Urinary bladder (tissue), 3 donors: ENCODE measurements at regions not wholly inside any gene's neighbourhood (a gene's known extent, or its start where the extent isn't known, plus 50 kb on each side); places are given as distances from the start of the nearest gene placed in this dataset.
A peak's percentile ranks its signal among the peaks of the same experiment; 100 is the strongest.

ENCODE experiments used
- DNase-seq: peaks from one replicate; pipeline ENCODE4 v3.0.0-alpha.2; 2015; ENCODE audit errors: extremely low spot score
- H3K27ac ChIP-seq: one replicate; pipeline ENCODE4 v1.5.1; 2013; ENCODE audit warnings: low read depth, mild to moderate bottlenecking, moderate library complexity
- H3K36me3 ChIP-seq: one replicate; pipeline ENCODE4 v1.6.1; 2013; ENCODE audit warnings: mild to moderate bottlenecking, moderate library complexity; ENCODE audit not compliant: insufficient read depth
- H3K4me1 ChIP-seq: one replicate; pipeline ENCODE4 v1.6.1; 2013; ENCODE audit warnings: mild to moderate bottlenecking, moderate library complexity; ENCODE audit not compliant: insufficient read depth
- H3K4me3 ChIP-seq: one replicate; pipeline ENCODE4 v1.5.1; 2013; ENCODE audit warnings: low read depth, low read length
- WGBS: extraction: QIAGEN DNeasy Blood & Tissue Kit; methylation state at CpG from one replicate; pipeline ENCODE4 v1.1.7; 2013; 5-methylcytosine and 5-hydroxymethylcytosine counted together
- donor health status: healthy with polysubstance abuse.
- donor health status: healthy.

DNA sequence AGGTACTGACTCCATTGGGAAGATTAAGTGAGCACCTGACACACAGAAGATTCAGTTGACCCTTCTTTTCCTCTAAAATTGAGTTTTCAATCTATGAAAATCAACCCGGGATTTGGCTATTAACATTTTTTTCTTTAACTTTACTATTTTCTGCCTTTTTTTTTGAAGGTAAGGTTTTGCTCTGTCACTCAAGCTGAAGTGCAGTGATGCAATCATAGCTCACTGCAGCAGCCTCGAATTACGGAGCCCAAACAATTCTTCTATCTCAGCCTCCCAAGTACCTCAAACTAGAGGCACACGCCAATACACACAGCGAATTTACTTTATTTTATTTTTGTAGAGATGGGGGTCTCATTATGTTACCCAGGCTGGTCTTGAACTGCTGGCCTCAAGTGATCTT lies 1029.5 kb downstream of the MCTP2 start:
- Histone ChIP-seq H3K27ac (no peak overlapping the region), H3K36me3 (no peaks in the 10 kb centered on the region), H3K4me3 (no peak overlapping the region), H3K4me1 (peaks cover 2% of the 10 kb centered on the region)
- DNase-seq, result no peak
- 97% methylated on average over 5 of the region's 5 CpGs for WGBS

DNA sequence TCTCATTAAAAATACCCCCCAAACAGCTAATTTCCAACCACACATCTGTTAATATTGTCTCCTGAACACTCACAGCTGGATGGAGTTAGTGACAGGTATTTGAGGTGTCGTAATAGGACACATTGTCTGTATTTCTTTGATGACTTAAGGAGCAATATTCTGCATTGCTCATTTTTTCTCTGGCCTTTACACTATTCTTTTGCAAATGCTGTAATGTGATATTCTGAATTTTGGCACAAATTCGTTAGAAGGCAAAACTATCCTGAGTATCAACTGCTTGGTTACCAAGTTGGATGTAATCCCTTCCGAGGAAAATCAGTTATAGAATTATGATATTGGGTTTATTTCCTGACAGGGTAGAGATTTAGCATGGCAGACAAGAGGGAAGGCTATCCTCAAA lies 1030.2 kb downstream of the MCTP2 start:
- Histone ChIP-seq H3K27ac (no peak overlapping the region), H3K4me3 (no peak overlapping the region), H3K4me1 (peaks cover 2% of the 10 kb centered on the region), H3K36me3 (no peaks in the 10 kb centered on the region)
- no peak for DNase-seq
- WGBS, result 82% methylated on average over 3 of the region's 3 CpGs

DNA sequence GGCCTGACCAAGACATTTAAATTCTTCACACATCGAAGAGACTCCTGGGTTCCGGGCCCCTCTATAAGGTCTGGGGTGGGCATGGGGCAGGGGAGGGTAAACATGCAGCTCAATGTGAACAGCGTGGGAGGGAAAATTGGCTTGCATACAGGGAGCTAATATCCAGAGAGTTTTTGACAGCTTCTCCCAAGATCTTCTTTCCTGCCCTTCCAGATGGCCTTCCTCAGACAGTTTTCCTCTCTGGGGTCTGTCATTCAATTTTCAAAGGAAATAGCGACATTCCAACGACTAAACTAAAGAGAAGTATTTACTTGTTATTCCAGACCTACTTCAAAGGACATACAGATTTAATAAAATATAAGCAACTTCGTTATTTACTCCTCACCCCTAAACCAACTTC lies 1030.6 kb downstream of the MCTP2 start:
- 78% methylated on average over 6 of the region's 6 CpGs for WGBS
- no peak for DNase-seq
- Histone ChIP-seq H3K4me3 (no peak overlapping the region), H3K36me3 (no peaks in the 10 kb centered on the region), H3K4me1 (peaks cover 2% of the 10 kb centered on the region), H3K27ac (peak overlapping the region; percentile 34)

DNA sequence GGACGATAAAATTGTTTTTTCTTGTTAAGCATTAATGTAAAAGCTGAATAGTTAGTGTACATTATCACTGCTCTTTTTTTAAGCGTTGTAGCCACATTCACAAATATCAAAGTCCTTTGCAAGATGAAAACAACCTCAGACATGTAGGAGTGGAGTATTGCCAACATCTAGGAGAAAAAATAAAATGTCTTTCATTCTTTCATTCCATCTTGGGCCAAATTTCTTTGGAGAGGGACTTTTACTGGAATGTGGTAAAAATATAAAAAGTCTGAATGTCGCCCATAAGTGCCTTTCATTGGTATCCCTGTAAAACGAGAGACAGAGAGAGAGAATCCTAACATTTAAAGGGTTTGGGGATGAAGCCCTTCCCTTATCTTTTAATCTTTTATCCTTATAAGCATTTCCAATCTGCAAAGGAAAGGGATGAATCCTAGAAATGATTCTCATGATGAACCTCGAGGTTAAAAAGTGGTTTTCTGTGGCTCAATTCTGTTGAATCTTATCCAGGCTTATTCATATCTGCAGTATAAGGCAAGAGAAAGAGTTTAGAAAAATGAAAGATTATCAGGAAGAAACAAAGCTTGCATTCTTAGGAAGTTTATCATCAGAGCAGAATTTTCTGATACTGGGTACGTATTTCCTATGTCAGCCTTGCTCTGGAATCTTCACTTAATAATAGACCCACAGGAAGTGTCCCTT lies 1031.7 kb downstream of the MCTP2 start:
- 47% methylated on average over 6 of the region's 6 CpGs for WGBS
- Histone ChIP-seq H3K4me3 (no peak overlapping the region), H3K4me1 (peaks cover 2% of the 10 kb centered on the region), H3K36me3 (no peaks in the 10 kb centered on the region), H3K27ac (no peak overlapping the region)
- no peak for DNase-seq

DNA sequence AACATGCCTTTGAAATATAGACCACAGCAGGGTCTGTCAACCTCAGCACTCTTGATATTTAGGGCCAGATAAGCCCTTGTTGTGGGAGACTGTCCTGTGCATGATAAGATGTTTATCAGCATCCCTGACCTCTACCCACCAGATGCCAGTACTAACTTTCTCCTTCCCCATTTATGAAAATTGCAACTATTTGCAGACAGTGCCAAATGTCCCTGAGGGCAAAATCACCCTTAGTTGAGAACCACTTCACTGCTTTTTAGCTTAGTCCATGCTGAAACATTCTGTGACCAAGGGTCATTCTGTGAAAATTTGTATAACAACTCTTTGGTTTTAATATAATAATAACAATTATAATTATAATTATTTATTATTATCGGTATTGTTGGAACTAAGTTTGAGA lies 1032.4 kb downstream of the MCTP2 start:
- 93% methylated on average over 1 of the region's 1 CpG for WGBS
- Histone ChIP-seq H3K36me3 (no peaks in the 10 kb centered on the region), H3K4me1 (peaks cover 2% of the 10 kb centered on the region), H3K4me3 (no peak overlapping the region), H3K27ac (no peak overlapping the region)
- no peak for DNase-seq

DNA sequence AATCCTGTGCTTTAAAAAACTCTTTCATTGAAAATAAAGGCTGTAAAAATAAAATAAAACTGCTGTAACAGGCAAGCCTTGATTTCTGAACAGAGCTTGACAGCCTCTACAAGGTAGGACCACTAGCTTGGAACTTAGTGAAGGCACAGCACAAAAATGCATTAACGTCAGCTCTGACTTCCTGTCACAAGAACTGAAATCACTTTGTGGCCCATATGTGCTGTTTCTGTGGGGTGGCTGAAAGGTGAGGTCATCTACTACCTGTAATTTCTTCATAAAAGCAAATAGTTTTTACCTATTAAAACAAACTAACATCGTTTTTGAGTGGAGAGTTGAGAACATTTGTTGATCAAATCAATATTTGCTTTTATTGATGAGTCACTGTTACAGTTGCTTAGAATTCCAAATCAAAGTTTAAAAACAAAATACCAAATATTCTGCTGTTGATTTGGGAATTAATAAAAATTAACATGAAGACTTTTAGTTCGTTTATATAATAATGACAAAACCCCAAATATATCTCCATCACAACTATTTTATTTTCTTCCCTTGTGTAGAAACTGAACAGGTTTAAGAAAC lies 1034.1 kb downstream of the MCTP2 start:
- no peak for DNase-seq
- 79% methylated on average over 3 of the region's 3 CpGs for WGBS
- Histone ChIP-seq H3K27ac (no peak overlapping the region), H3K36me3 (no peaks in the 10 kb centered on the region), H3K4me1 (peaks cover 2% of the 10 kb centered on the region), H3K4me3 (no peak overlapping the region)

DNA sequence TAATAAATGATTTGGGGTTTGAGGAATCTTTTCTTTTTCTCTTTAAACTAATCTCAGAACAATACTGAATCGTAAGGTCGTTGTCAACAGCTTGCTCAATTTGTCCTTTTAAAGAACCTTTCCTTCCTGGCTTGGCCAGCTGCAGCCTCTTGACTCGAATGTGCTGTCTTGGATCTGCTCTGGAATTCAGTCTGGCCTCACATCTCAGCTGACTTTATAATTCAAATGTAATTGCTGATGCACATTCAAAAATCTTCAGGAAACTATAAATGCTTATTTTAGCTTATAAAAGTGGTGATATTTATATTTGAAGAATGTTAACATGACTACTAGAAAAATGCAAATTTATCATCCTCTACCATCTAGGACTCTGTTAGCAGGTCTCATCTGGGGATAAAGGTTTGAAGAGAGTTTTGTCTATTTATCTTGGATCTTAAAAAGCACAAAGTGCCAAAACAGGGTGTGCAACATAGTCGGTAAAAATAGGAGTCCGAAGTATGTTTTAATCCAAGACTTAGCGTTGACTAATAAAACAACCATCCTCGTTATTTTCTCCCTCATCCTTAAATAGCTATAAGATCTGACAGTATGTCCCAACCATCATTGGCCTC lies 1035.2 kb downstream of the MCTP2 start:
- H3K4me1 ChIP-seq, result peaks cover 2% of the 10 kb centered on the region
- no peak for DNase-seq

DNA sequence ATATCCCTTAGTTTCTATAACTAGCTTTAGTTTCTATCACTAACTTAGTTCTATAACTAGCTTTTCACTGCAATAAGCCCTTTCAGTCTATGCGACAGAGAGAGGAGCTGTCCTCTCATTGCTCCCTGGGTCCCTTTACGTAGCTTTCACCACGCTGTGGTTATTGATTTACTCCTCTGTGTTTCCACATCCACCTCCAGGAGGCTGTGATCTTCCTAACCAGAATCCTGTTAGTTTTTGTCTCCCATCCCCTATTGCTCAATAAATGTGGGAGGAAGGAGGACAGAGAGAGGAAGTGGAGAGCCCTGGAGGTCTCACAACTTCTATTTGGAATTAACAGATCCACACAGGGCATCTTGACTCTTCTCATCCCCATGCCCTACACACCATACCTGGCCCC lies 1036.1 kb downstream of the MCTP2 start:
- Histone ChIP-seq H3K27ac (no peak overlapping the region), H3K4me3 (no peak overlapping the region), H3K36me3 (no peaks in the 10 kb centered on the region), H3K4me1 (peaks cover 2% of the 10 kb centered on the region)
- WGBS, result 91% methylated on average over 3 of the region's 3 CpGs
- no peak for DNase-seq

More for the DNA sequence above, 1035.2 kb downstream of the MCTP2 start:
- H3K4me3 ChIP-seq, result no peak overlapping the region
- 27% methylated on average over 7 of the region's 7 CpGs for WGBS
- no peaks in the 10 kb centered on the region for H3K36me3 ChIP-seq
- no peak overlapping the region for H3K27ac ChIP-seq

DNA sequence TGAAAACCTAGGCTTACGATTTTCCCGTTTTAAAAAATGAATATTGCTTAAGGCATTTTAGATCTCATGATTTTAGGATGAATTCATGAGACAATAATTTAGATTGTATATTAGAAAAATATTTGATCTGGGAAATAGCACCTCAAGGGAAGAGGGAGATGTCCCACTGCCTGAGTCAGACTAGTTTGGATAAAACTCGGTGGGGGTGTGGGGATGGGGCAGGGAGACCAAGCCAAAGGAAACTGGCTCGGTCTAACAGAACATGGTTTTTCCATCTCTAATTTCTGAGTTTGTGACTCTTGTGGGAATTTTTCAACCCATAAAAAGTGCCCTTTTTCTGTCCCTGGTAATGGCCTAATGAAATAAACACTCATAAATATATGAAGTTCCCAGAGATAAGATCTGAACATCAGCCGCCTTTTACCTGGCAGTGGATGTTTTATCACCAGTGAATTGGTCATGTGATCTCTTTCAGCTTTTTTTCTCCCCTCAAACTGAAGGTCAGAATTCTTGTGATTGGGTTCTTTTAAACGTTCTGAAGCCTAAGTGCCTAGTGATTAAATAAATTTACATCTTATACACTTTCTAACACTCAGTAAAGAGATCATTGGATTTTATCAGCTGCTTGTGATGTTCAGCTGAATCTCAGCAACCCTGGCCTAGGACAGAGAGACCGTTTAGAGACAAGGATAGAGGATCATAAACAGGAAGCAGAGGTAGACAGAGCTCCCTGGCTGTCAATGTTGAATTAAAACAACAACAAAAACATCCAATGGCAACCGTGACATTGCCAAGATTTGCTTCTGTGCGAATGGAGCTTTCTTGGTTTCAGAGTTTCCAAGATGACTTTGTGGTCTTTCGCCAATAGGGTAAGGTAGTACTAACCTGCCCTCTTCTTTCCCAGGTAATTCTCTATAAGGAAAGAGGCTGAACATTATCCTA lies 1038.2 kb downstream of the MCTP2 start:
- no peak overlapping the region for H3K4me3 ChIP-seq
- no peak for DNase-seq
- H3K36me3 ChIP-seq, result no peaks in the 10 kb centered on the region
- H3K4me1 ChIP-seq, result no peaks in the 10 kb centered on the region
- WGBS, result 56% methylated on average over 10 of the region's 10 CpGs
- H3K27ac ChIP-seq, result no peak overlapping the region

DNA sequence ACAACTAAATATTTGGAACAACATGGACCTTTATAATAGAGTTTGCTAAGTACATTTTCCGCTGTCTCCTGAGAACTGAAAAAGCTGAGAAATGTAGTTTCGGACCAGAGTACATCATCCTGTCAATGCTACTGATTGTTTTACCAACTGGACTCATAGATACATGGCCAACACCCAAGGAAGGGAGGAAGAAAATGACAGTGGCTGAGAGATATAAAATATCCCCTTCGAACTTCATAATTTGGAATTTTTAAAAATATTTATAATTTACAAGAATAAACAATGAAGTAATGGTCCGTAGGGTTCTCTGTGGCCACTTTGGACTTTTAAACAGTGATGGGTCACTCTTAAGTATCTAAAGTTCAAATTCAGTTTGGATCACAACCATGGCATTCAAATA lies 1042.7 kb downstream of the MCTP2 start:
- H3K36me3 ChIP-seq, result no peaks in the 10 kb centered on the region
- no peak overlapping the region for H3K4me3 ChIP-seq
- H3K4me1 ChIP-seq, result no peaks in the 10 kb centered on the region
- WGBS, result 82% methylated on average over 4 of the region's 4 CpGs
- no peak overlapping the region for H3K27ac ChIP-seq
- DNase-seq, result no peak

DNA sequence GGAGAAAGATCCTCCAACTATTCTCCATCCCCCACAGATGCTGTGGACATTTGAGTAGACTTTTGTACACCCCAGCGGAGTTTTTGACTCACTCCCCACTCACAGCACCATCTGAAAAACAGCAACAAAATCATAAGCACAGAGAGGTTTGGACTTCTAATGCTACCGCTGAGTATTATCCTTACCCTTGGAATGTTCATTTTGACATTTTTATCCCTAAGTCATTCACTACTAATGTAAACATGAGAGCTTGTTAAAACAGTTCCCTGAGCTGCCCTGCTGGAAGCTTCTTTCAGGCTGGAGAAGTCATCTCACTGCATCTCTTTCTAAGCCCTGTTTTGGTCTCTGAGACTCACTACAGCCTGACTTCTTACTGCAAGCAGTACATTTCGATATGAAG lies 1045.9 kb downstream of the MCTP2 start:
- 29% methylated on average over 3 of the region's 3 CpGs for WGBS
- no peak for DNase-seq
- Histone ChIP-seq H3K27ac (no peak overlapping the region), H3K36me3 (no peaks in the 10 kb centered on the region), H3K4me1 (no peaks in the 10 kb centered on the region), H3K4me3 (no peak overlapping the region)

DNA sequence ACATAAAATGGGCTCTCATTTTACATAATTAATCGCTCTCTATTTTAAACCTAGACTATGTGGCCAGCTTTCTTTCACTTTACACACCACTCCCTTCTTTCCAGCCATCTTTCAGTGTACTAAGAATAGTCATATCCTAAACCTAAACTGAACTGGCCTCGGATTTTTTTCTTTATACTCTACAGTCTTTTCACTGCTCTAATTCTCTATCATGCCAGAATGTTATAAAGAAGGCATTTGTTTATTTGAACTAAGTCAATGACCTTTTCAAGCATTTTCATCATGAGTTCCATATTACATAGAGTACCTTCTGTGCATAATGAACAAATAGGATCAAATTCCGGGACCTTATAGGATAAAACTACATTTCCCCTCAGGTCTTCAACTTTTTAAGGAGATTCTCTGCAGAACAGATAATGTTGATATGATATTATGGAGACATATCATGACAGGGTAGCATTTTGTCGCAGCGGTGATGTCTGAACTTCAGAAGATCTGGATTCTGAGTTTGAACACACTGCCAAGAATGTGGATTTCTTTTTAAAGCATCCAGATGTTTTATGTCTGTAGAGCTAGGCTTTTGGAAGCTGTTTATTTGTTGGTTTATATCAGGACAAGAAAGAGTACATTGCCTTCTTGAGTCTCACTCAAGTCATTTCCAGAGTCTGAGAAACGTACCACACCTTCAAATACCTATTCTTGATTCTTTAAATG lies 1047.3 kb downstream of the MCTP2 start:
- Histone ChIP-seq H3K4me3 (no peak overlapping the region), H3K27ac (no peak overlapping the region), H3K4me1 (no peaks in the 10 kb centered on the region), H3K36me3 (no peaks in the 10 kb centered on the region)
- no peak for DNase-seq
- WGBS, result 33% methylated on average over 6 of the region's 6 CpGs
